ENCODE measurements at regions not wholly inside any gene's neighbourhood (a gene's known extent, or its start where the extent isn't known, plus 50 kb on each side); places are given as distances from the start of the nearest gene placed in this dataset.
"Not testable (repeated sequence)": the region's sequence is repeated elsewhere in the genome, so short reads cannot be mapped to it uniquely, and the experiment has no call there.

DNA sequence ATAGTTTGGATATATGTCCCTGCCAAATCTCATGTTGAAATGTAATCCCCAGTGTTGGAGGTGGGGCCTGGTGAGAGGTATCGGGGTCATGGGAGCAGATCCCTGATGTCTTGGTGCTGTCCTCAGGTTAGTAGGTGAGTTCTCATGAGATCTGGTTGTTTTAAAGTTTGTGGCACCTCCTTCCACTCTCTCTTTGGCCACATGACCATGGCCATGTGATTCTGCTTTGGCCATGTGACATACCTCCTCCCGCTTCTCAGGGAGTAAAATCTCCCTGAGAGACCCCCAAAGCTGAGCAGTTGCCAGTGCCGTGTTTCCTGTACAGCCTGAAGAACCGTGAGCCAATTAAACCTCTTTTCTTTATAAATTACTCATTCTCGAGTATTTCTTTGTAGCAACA, 178.0 kb downstream of the GOLGA6L6 start:
- DNase-seq, result not testable (repeated sequence)

DNA sequence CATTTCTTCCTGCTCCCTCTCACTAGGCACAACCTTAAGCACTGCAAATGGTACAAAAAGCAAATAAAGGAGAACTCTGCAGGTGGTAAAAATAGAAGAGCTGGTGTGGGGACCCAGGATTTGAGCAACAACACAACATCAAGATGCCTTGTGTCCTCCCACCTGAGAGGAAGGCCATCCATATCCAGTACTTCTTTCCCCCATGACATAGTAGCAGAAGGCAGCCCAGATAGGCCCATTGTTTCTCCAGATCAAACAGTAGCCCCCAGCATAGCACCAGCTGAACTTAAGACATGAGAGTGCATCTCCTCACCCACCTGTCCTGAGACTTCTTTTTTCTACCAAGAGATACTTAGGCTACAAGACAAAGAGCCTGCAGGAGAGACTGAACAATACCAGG, 180.5 kb downstream of the GOLGA6L6 start:
- DNase-seq, result no peak

DNA sequence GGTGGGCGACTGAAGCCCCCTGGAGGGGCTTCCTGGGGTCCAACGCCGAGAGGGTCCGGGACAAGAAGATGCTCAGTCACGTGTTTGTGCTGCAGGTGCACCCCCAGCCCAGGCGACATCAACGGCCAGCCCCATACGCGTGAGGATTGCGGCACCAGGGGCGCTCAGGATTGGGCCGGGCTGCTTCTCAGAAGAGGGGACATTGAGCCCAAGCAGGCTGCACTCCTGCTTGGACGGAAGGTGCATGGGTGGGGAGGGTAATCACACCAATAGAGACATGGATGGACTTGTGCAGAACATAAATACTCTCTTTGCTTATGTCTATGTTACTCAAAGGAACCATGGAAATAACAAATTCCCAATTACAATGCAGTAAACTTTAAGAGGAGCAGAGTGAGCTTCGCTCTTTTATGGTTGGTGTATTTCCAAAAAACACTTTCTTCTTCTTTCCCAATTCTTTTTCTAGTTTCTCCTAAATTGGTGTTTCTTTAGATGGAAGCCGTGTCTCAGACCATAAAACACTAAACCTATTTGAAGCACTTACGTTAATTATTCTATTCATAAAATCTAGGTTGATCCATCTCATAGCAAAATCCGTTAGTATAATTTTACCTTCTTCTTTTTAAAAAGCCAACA, 182.7 kb downstream of the GOLGA6L6 start:
- no peak for DNase-seq

DNA sequence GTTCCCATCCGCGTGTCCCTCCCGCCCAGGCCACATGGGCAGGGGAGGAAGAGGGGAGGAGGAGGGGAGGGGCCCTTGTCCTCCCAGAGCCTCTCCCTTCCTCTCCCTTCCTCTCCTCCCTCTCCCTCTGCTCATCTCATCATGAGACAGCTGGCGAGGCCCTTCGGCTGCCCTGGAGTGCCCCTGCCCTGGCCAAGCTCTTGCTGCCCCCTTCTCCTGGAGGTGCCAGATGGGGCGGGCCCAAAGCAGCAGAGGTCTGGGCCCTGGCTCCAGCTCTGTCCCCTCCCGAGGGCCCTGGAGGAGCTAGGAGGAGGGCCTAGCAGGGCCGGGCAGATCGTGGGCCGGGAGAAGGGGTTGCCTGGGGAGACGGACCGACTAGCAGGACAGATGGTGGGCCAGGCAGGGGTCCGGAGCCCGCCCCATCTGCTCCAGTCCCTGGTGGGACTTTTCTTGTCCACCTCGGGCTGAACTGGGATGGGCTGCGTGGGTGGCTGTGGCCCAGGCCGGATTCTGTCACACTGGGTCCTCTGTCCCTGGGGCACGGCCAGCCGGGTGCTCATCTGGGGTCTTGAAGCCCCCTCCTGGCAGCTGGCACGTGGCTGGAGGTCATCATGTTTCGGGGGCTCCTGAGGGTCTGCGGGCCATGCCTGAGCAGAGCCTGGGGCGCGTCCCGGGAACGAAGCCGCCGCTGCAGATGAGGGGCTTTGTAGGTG, 183.4 kb downstream of the GOLGA6L6 start:
- no peak for DNase-seq

DNA sequence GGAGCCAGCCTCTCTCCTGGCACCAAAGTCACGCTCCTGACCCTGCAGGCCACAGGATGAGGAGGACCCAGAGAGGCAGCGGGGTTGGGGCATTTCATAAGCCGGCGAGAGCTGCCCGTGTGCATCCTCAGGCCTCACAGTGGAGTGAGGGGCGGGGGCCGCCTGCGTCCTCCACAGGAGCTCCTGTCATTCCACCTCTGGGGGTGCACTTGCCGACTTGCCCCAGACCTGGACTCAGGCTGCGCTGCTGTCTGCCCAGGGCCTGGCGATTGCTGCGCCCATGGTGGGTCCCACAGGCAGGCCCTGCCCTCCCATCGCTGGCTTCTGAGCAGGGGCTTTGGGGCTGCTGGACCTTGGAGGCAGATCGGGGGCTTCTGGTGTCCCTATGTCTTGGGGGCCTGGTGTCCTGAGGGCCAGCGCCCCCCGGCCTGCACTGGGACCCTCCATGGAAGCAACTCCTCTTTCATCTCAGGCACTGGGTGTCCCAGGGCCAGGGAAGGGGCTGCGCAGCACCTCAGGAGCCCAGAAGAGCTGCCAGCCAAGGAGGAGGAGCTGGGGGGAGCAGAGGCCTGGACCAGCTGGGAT, 184.0 kb downstream of the GOLGA6L6 start:
- no peak for DNase-seq

DNA sequence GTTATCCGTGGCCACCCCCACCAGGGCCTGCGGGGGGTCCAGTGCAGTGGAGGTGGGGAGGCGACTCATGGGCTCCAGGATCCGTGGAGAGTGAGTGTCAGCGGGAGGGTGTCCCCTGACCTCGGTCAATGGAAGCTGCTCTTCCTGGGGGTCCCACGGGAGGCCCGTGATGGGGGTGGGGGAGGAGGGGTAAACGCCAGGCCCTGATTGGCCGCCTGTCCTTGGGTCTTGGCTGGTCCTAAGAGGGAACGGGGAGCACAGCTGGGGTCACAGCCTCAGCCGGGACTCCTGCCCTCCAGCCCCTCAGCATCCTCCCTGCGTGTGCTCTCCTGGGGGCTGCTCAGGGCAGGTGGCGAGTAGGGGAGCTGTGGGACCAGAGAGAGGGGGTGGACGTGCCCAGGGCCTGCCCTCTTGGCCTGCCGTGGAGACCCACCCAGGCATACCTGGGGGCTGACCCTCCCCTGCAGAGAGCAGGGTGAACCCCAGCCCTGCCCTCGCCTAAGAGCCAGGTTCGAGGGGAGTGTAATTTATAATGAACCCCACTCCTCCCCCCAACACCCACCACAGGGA, 184.6 kb downstream of the GOLGA6L6 start:
- DNase-seq, result no peak

DNA sequence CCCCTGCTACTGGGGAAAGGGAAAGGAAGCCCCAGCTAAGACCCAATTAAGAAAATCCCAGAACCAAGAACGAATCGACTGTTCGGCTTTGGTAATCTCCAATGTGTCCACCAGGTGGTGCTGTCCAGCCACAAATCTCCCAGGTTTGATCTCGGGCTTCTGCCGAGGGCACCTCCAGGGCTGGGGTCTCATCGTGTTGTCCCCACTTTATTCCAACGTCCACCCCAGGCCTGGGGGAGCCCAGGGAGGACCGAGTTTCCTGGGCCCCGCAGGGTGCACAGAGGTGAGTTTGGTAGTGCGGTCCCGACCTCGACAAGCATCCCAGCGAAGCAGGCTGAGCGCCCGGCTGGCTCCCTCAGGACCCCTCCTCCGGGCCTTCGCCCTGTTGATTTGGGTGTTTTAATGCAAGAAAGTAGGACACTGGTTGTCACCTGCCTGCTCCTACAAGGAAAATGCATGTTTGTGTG, 185.1 kb downstream of the GOLGA6L6 start:
- no peak for DNase-seq

DNA sequence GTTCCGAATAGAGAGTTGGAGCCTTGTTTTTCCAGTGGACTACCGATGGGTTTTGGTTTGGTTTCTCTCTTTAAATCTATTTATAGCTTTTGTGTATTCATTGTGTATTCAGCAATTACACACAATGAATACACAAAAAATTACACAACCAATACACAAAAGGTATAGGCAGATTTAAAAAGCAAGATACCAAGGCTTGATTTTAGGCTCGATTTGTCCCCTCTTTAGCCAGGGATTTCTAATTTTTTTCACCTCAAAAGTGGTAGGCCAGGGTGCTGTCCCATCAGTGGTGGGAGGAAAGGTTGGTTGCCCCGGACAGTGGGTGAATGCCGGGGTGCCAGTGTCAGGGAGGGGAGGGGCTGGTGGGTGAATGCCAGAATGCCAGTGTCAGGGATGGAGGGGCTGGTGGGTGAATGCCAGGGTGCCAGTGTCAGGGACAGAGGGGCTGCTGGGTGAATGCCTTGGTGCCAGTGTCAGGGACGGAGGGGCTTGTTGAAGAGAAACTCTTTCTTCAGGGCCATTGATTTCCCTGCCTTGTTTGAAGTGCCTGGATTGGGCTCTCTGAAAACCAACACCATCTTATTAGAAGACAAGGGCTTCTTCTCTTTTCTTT, 186.2 kb downstream of the GOLGA6L6 start:
- no peak for DNase-seq

DNA sequence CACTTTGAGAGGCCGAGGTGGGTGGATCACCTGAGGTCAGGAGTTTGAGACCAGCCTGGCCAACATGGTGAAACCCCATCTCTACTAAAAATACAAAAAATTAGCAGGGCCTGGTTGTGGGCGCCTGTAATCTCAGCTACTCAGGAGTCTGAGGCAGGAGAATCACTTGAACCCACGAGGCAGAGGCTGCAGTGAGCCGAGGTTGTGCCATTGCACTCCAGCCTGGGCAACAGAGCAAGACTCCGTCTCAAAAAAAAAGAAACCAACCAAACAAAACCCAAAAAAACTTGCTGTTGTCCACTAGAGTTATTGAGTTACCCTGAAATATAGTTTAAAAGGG, 186.7 kb downstream of the GOLGA6L6 start:
- DNase-seq, result not testable (repeated sequence)

DNA sequence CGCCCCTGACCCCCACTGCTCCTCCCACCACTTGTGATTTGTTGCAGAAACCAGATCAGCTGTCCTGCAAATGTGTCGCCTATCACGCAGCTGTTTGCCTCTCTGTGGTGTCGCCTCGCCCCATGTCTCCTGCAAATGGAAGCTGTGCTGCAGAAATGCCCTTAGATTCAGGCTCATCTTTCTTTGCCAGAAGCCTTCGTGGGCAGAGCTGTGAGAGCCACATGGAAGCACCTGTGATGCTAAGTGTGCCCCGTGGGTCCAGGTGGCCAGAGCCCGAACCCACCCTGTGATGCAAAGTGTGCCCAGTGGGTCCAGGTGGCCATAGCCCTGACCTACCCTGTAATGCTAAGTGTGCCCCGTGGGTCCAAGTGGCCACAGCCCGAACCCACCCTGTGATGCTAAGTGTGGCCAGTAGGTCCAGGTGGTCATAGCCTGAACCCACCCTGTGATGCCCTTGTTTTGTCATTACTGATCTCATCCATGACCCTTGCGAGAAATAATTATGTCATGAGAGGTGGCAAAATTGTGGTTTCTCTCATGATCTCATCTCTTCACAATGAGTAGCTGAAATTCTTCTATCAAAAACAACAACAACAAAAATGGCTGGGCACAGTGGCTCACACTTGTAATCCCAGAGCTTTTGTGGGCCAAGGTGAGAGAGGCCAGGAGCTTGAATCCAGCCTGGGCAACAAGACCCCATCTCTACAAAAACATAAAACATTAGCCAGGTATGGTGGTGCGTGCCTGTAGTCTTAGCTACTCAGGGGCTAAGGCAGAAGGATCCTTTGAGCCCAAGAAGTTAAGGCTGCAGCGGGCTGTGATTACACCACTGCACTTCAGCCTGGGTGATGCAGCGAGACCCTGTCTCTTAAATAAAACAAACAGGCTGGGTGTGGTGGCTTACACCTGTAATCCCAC, 187.4 kb downstream of the GOLGA6L6 start:
- DNase-seq, result no peak

DNA sequence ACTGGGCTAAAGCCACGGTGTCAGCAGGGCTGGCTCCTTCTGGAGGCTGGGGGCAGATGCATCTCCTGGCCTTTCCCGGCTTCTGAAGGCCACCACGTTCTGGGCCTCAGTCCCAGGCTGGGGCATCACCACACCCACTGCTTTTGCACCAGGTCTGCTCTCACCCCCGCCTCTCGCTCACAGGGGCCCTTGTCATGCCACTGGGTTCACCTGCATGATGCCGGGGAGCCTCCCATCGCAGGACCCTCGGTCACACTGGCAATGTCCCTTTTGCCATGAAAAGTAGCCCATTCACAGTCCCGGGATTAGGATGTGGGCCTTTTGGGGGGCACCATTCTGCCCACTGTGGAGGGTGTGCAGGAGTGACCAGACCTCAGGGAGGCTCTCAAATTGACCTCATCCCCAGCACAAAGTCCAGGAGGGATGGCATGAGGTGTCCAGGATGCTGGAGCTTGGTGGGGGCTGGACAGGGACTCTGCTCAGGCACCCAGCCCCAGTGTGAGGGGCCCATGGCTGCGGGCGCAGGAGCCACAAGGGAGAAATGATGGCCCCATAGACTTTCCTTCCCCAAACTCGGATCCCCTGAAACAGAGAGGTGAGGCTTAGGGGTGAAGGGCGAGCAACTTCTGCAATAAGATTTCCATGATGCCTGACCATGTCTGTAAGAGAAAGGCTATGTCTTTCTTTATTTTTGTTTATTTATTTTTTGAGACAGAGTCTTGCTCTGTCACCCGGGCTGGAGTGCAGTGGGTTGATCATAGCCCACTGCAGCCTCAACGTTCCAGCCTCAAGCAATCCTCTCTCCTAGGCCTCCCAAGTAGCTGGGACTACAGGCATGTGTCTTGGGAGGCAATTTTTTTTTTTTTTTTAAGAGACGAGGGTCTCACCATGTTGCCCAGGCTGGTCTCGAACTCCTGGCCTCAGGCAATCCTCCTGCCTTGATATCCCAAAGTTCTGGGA, 189.1 kb downstream of the GOLGA6L6 start:
- no peak for DNase-seq

DNA sequence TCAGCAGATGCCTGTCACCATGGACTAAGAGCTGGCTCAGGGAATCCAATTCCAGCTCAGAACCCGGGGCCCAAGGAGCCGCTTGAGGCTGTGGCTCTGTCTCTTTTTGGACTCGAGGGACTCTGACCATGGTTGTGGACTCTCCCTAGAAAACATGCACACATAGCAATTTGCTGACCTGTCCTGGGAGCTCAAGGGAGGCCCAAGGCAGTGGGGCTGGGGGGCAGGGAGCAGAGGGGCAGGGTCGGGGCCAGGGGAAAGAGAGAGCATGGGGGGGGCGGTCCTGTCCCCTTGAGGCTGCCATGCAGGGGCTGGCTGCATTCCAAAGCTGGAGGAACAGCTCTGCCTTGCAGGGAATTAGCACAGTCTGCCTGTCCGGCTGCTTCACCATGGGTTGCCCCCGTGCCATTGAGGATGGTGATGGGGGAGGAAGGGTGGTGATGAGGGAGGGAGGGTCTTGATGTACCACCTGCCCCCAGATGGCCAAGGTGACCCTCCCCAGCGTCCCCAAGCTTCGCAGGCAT, 190.1 kb downstream of the GOLGA6L6 start:
- DNase-seq, result no peak

DNA sequence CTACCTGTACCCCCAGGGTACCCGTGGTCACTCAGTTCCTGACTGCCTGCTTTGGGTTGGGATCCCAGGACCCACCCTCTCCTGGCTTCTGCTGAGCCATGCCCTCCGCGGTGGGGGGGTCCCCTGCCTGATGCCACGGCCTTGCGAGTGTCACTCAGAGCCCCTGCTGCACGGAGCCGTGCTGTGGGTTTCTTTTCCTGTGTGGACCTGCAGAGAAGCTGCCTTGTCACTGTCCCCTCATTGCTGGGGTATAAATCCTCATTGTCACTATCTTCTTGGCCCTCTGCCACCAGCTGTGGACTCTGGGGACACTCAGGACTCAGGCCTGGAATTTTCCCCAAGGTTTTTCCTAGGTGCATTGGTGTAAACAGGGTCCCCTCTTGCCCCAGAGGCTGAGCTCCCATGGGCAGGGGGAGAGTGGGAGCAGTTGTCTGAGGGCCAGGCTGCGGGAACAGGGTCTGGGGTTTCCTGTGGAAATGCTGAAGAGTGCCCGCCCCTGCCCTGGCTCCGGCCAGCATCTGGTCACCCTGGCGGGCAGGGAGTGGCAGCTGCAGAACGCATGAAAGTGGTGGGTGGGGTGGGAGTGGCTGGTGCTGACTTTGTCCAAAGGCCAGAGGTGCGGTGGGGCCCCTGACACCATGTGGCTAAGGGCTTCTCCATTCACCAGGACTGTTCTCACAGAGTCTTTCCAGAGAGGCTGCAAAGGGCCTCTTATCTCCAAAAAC, 191.7 kb downstream of the GOLGA6L6 start:
- DNase-seq, result no peak

DNA sequence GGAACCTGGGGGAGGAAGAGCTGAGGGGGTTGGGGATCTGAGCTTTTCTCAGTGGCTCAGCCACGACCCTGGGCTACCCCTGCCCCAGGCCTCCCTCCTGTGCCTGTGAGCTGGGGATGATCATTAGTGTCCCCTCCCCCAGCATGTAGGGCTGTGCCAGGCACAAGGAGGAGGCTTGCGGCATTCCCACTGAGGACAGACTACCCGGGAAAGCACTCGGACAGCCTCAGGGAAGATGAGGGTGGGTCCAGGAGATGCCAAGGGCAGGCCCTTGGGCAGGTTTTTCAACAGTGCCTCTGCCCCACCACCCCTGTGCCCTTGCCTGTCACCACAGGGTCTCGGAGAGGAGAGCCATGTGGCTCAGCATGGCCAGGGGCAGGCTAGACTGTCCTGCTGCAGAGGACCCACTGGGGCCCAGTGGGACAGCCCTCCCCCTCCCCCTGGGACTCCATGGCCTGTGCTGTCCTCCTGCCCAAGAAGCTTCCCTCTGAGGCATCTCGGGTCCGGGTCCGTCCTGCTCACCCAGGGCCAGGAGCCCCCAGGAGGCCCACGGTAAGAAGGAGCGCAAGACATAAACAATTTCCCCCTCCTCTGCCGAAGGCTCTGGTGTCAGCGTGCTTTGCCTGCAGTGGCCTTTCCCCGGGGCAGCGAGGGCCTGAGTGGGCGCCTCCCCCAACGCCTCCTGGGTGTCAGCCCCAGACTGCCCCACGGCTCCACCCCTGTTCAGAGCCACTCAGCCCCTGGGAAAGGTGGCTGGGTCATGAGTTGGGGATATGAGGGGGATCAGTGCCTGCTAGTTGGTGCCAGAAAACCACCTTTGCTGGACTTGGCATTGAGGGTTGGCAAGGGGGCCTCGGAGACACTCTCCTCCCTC, 192.5 kb downstream of the GOLGA6L6 start:
- no peak for DNase-seq

DNA sequence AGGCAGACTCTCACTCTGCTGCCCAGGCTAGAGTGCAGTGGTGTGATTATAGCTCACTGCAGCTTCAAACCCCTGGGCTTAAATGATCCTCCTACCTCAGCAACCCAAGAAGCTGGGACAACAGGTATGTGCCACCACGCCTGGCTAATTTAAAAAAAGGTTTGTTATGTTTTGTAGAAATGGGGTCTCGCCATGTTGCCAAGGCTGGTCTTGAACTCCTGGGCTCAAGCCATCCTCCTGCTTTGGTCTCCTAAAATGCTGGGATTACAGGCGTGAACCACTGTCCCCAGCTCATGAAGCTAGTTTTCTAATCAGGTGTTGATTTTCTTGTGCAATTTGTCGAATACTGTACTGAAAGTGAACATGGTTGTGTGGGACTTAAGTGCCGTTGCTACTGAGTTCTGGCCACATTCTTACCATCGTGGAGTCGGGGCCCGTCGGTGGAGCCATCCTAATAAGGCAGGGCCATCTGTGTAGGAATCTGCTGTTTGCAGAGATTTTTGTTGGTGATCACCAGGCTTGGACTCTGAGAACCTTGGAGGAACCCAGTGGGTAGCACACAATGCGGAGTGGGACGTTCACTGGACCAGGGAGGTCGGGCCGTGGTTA, 193.2 kb downstream of the GOLGA6L6 start:
- DNase-seq, result no peak

DNA sequence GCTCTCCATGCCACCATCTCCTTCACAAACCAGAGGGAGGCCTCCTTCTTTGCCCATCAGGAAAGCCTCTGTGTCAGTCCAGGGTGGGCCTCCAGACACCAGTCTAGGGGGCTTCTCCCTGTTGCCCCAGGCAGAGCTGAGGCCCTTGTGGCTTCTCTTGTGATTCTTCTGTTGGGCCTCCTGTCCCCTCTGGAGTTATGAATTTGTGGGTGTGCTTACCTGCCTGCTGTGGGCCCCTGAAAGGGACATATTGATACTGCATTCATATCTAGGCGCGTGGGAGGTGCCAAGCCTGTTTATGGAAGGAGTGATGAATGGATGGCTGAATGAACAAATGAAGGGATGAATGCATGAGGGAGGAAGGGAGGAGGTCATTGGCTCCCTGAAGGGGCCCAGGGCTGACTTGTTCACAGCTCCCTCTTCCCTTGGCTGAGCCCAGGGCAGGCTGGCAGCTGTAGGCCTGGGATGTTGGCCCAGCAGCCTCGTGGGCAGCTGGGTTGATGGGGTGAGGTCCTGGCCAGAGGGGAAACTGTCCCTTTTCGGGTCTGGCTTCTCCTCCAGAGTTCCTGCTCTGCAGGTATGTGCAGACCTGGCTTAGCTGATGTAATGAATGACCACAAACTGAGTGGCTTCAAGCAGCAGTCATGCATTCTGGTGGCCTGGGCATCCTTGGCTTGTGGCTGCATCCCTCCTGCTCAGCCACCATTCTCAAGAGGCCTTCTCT, 195.4 kb downstream of the GOLGA6L6 start:
- DNase-seq, result no peak

DNA sequence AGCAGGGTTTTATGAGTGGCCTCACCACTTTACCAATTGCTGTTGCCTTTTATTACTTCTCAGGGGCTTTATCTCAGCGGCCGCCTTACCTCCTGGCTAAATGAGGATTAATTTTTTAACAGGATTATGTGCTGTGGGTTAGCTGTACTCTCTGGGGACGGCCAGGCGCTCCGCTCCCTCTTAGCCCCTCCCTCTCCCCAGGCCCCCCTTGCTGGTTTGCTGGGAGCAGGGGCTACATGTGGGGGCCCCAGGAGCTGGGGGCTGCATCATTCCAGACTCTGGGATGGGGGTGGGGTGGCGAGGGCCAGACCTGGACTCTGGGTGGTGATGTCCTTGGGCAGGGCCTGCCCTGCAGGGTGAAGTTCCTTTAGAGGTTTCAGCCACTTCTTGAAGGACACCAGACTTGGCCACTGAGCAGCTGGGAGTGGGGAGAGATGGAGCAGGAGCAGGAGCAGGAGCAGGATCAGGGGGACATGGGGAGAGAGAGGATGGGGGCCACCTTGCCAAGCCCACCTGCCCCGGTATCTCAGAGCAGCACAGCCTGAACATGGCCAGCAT, 196.1 kb downstream of the GOLGA6L6 start:
- DNase-seq, result no peak

Measured in left hindlimb (tissue), 1 donor.